ENCODE measurements at regions not wholly inside any gene's neighbourhood (a gene's known extent, or its start where the extent isn't known, plus 50 kb on each side); places are given as distances from the start of the nearest gene placed in this dataset.

DNA sequence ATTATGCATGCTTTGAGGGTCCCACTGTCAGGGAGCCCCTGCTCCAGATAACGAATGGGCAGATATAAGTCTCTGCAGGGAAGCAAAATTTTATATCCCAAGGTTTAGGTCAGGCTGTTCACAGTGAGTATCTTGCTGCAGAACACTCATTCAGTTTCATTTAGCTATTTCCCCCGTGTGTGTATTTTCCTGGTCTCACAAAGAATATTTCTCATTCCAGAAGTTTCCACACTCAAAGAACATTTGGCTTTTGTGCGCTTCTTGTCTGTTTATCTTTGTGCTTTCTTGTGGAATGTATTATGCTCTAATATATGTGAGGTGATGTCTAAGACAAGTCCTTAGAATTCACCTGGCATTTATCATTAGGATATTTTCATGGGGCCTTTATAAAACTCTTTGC is 140.4 kb upstream of the MMADHC start:
- TF ChIP-seq EZH2 (IDR thresholded peaks at IDR 0.05; ENCODE audit: borderline replicate concordance, low read length) = no peak
- TF ChIP-seq, protein P1, sequence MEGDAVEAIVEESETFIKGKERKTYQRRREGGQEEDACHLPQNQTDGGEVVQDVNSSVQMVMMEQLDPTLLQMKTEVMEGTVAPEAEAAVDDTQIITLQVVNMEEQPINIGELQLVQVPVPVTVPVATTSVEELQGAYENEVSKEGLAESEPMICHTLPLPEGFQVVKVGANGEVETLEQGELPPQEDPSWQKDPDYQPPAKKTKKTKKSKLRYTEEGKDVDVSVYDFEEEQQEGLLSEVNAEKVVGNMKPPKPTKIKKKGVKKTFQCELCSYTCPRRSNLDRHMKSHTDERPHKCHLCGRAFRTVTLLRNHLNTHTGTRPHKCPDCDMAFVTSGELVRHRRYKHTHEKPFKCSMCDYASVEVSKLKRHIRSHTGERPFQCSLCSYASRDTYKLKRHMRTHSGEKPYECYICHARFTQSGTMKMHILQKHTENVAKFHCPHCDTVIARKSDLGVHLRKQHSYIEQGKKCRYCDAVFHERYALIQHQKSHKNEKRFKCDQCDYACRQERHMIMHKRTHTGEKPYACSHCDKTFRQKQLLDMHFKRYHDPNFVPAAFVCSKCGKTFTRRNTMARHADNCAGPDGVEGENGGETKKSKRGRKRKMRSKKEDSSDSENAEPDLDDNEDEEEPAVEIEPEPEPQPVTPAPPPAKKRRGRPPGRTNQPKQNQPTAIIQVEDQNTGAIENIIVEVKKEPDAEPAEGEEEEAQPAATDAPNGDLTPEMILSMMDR (conservative IDR thresholded peaks at IDR 0.05 in 1 of 2, IDR thresholded peaks at IDR 0.05 in 1 of 2; ENCODE audit: extremely low read depth in 1 of 2, insufficient read depth in 1 of 2, low read depth in 1 of 2, low read length in 2 of 2) = no peak
